PC-9 (cell line): ENCODE measurements at regions not wholly inside any gene's neighbourhood (a gene's known extent, or its start where the extent isn't known, plus 50 kb on each side); places are given as distances from the start of the nearest gene placed in this dataset.

Experiments used
- BruUV-seq: library from RNA; stranded (reverse); fragments of 400-500 nt; replicated peaks from 2 replicates; lab custom pipeline; 2021; lab: Mats Ljungman, UMichigan
- CTCF ChIA-PET: fragments of 300-600 bp; sonication (Branson Sonifier 250); formaldehyde crosslinking; loops from one replicate; lab custom pipeline; 2022; ENCODE audit warnings: antibody characterized with exemption; lab: Charles Lee
- POLR2A ChIA-PET: fragments of 300-600 bp; sonication (Branson Sonifier 250); formaldehyde crosslinking; loops from one replicate; lab custom pipeline; 2022; ENCODE audit warnings: antibody characterized with exemption; ENCODE audit not compliant: unreplicated experiment; lab: Charles Lee
- DNase-seq, 2 experiments: peaks; one replicate each; pipeline versions ENCODE4 v3.0.0 to v3.0.0-alpha.2; 2015 to 2022; ENCODE audit warnings: mixed read lengths in 1 of 2
- H2AFZ ChIP-seq: fragments of 200-600 bp; sonication (generic); 2 replicates; pipeline ENCODE4 v1.8.1; 2017; ENCODE audit warnings: antibody characterized with exemption
- H3F3A ChIP-seq: fragments of 200-600 bp; sonication (generic); 2 replicates; pipeline ENCODE4 v1.8.1; 2017; ENCODE audit warnings: antibody characterized with exemption, mild to moderate bottlenecking, low read depth; ENCODE audit not compliant: insufficient read depth
- H3K27ac ChIP-seq: fragments of 200-600 bp; sonication (generic); 2 replicates; pipeline ENCODE4 v1.6.1; 2016; ENCODE audit warnings: mixed run types
- H3K27me3 ChIP-seq: fragments of 200-600 bp; sonication (generic); 2 replicates; pipeline ENCODE4 v1.6.1; 2016; ENCODE audit warnings: low read depth, mixed run types; ENCODE audit not compliant: insufficient read depth
- H3K36me3 ChIP-seq: fragments of 200-600 bp; sonication (generic); 2 replicates; pipeline ENCODE4 v1.6.1; 2016; ENCODE audit warnings: low read depth, mixed run types
- H3K4me1 ChIP-seq: fragments of 200-600 bp; sonication (generic); replicated peaks from 2 replicates; pipeline ENCODE4 v1.6.1; 2016; ENCODE audit warnings: mixed run types; ENCODE audit not compliant: insufficient read depth
- H3K4me2 ChIP-seq: fragments of 200-600 bp; sonication (generic); 2 replicates; pipeline ENCODE4 v1.6.1; 2017; ENCODE audit warnings: mixed run types
- H3K4me3 ChIP-seq: fragments of 200-600 bp; sonication (generic); 2 replicates; pipeline ENCODE4 v1.6.1; 2016; ENCODE audit warnings: mixed run types
- H3K79me2 ChIP-seq: fragments of 200-600 bp; sonication (generic); 2 replicates; pipeline ENCODE4 v1.6.1; 2017; ENCODE audit warnings: low read depth, mixed run types
- H3K9me2 ChIP-seq: fragments of 200-600 bp; sonication (generic); 2 replicates; pipeline ENCODE4 v1.8.1; 2017; ENCODE audit warnings: mild to moderate bottlenecking; ENCODE audit not compliant: insufficient read depth
- H3K9me3 ChIP-seq: fragments of 200-600 bp; sonication (generic); 2 replicates; pipeline ENCODE4 v1.8.1; 2016; ENCODE audit warnings: low read depth; ENCODE audit not compliant: insufficient read depth
- H4K20me1 ChIP-seq: fragments of 200-600 bp; sonication (generic); 2 replicates; pipeline ENCODE4 v1.8.1; 2017; ENCODE audit not compliant: insufficient read depth
- CTCF ChIP-seq: fragments of 200-600 bp; sonication (generic); conservative IDR thresholded peaks from 2 replicates; pipeline ENCODE4 v1.6.1; 2017; ENCODE audit warnings: mixed run types, antibody characterized with exemption, mild to moderate bottlenecking, moderate library complexity
- EZH2 ChIP-seq: fragments of 200-600 bp; sonication (generic); IDR thresholded peaks from 2 replicates; pipeline ENCODE4 v1.8.0; 2017; ENCODE audit warnings: antibody characterized with exemption, low read depth
- intact Hi-C: fragments of 100-400 bp; cut with micrococcal nuclease; formaldehyde crosslinking; loops from one replicate; pipeline ENCODE4 v1.10.0; 2022; ENCODE audit not compliant: unreplicated experiment

- Histone ChIP-seq H2AFZ (no peak overlapping the region), H3K4me2 (no peak overlapping the region), H3K27ac (no peak overlapping the region), H3K36me3 (no peaks in the 10 kb centered on the region), H4K20me1 (no peaks in the 10 kb centered on the region), H3K79me2 (no peaks in the 10 kb centered on the region), H3K4me3 (no peak overlapping the region), H3K27me3 (no peaks in the 10 kb centered on the region), H3K4me1 (peaks cover 17% of the 10 kb centered on the region), H3K9me3 (no peaks in the 10 kb centered on the region), H3K9me2 (no peaks in the 10 kb centered on the region), H3F3A (peaks cover 10% of the 10 kb centered on the region; the same call in 1 of the 2 replicates)
- ChIA-PET POLR2A (interaction anchor here (0.5 kb wide), 1 partner anchor 31 kb away, joined by 4 read pairs; no protein-coding TSS in a partner anchor), CTCF (no interaction called here)
- BruUV-seq = no TSS peak
- DNase-seq = no peak
- TF ChIP-seq EZH2 (no peak), CTCF (no peak)
- intact Hi-C loops = no loop called here
Measured at GRCh38 chr2:9768388-9768787, 74.9 kb upstream of the TAF1B start.

GRCh38 chr2:9769171-9770005, 73.9 kb upstream of the TAF1B start:
- no TSS peak for BruUV-seq

GRCh38 chr2:9770006-9770307, 73.3 kb upstream of the TAF1B start:
- Histone ChIP-seq H3K9me3 (no peaks in the 10 kb centered on the region), H3K4me2 (no peak overlapping the region), H2AFZ (no peak overlapping the region), H3K27me3 (no peaks in the 10 kb centered on the region), H3K27ac (no peak overlapping the region), H3K4me1 (peaks cover 3% of the 10 kb centered on the region), H3K79me2 (no peaks in the 10 kb centered on the region), H3K9me2 (no peaks in the 10 kb centered on the region), H3K36me3 (no peaks in the 10 kb centered on the region), H3F3A (no peaks in the 10 kb centered on the region; the same call in 1 of the 2 replicates), H3K4me3 (no peak overlapping the region), H4K20me1 (no peaks in the 10 kb centered on the region)
- TF ChIP-seq CTCF = no peak
- no peak for TF ChIP-seq EZH2
- POLR2A ChIA-PET = interaction anchor here (0.5 kb wide), 1 partner anchor 136 kb away, joined by 3 read pairs; no protein-coding TSS in a partner anchor
- CTCF ChIA-PET = interaction anchor here (0.6 to 1.3 kb wide), 3 partner anchors 211 to 392 kb away, joined by 3 to 6 read pairs (median 6); no protein-coding TSS in a partner anchor
- no TSS peak for BruUV-seq
- no peak for DNase-seq
- intact Hi-C loops = no loop called here

More at GRCh38 chr2:9769171-9770005, 73.9 kb upstream of the TAF1B start:
- Histone ChIP-seq H3K27ac (no peak overlapping the region), H3K9me2 (no peaks in the 10 kb centered on the region), H3K4me2 (no peak overlapping the region), H3K27me3 (no peaks in the 10 kb centered on the region), H3F3A (peaks cover 6% of the 10 kb centered on the region; the same call in 1 of the 2 replicates), H3K79me2 (no peaks in the 10 kb centered on the region), H4K20me1 (no peaks in the 10 kb centered on the region), H2AFZ (no peak overlapping the region), H3K36me3 (no peaks in the 10 kb centered on the region), H3K4me3 (no peak overlapping the region), H3K4me1 (peaks cover 9% of the 10 kb centered on the region), H3K9me3 (no peaks in the 10 kb centered on the region)
- POLR2A ChIA-PET = no interaction called here
- intact Hi-C loops = no loop called here
- CTCF ChIA-PET = interaction anchor here (0.6 to 1.3 kb wide), 4 partner anchors 20 to 393 kb away, joined by 3 to 6 read pairs (median 6); no protein-coding TSS in a partner anchor
- DNase-seq = no peak
- TF ChIP-seq CTCF (no peak), EZH2 (no peak)
